ENCODE measurements at regions not wholly inside any gene's neighbourhood (a gene's known extent, or its start where the extent isn't known, plus 50 kb on each side); places are given as distances from the start of the nearest gene placed in this dataset.

GRCh38 chr1:79079770-79080169 is 73.2 kb upstream of the ADGRL4 start:
- TF ChIP-seq, protein P1, sequence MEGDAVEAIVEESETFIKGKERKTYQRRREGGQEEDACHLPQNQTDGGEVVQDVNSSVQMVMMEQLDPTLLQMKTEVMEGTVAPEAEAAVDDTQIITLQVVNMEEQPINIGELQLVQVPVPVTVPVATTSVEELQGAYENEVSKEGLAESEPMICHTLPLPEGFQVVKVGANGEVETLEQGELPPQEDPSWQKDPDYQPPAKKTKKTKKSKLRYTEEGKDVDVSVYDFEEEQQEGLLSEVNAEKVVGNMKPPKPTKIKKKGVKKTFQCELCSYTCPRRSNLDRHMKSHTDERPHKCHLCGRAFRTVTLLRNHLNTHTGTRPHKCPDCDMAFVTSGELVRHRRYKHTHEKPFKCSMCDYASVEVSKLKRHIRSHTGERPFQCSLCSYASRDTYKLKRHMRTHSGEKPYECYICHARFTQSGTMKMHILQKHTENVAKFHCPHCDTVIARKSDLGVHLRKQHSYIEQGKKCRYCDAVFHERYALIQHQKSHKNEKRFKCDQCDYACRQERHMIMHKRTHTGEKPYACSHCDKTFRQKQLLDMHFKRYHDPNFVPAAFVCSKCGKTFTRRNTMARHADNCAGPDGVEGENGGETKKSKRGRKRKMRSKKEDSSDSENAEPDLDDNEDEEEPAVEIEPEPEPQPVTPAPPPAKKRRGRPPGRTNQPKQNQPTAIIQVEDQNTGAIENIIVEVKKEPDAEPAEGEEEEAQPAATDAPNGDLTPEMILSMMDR (IDR thresholded peaks at IDR 0.05 in 4 of 5, conservative IDR thresholded peaks at IDR 0.05 in 1 of 5): no peak
- no peak for TF ChIP-seq POLR2A (IDR thresholded peaks at IDR 0.05)
